ENCODE measurements at regions not wholly inside any gene's neighbourhood (a gene's known extent, or its start where the extent isn't known, plus 50 kb on each side); places are given as distances from the start of the nearest gene placed in this dataset.

- TF ChIP-seq MAFK (IDR thresholded peaks at IDR 0.05; ENCODE audit: low read depth, low read length) (no peak), CHD2 (IDR thresholded peaks at IDR 0.05; ENCODE audit: low read length) (peak; percentile 56; the same call in 1 of the 2 replicates), POU5F1 (IDR thresholded peaks at IDR 0.05; ENCODE audit: low read depth, low read length) (no peak), SP1 (IDR thresholded peaks at IDR 0.05; ENCODE audit: low read depth, low read length) (peak; percentile 84), ATF3 (IDR thresholded peaks at IDR 0.05; ENCODE audit: insufficient read depth, low read depth, low read length) (no peak), KDM4A (IDR thresholded peaks at IDR 0.05; ENCODE audit: low read depth, low read length, severe bottlenecking) (peak; percentile 94), HDAC6 (IDR thresholded peaks at IDR 0.05; ENCODE audit: low read depth, low read length) (no peak), RNF2 (IDR thresholded peaks at IDR 0.05; ENCODE audit: borderline replicate concordance, low read depth, low read length, missing control alignments, poor library complexity, severe bottlenecking) (no peak), CREB1 (IDR thresholded peaks at IDR 0.05) (no peak), TCF12 (IDR thresholded peaks at IDR 0.05; ENCODE audit: low read depth, low read length) (peak; percentile 91; the same call in 1 of the 2 replicates), PHF8 (conservative IDR thresholded peaks at IDR 0.05; ENCODE audit: low read depth, low read length) (no peak), SRF (IDR thresholded peaks at IDR 0.05; ENCODE audit: low read depth, low read length) (no peak), KDM1A (IDR thresholded peaks at IDR 0.05; ENCODE audit: borderline replicate concordance, low read length) (no peak), CTCF (IDR thresholded peaks at IDR 0.05; ENCODE audit: control extremely low read depth in 1 of 3, insufficient read depth in 1 of 3, low read depth in 1 of 3, low read length in 3 of 3) (no peak), EP300 (IDR thresholded peaks at IDR 0.05; ENCODE audit: borderline replicate concordance in 1 of 2, low read depth in 2 of 2, low read length in 2 of 2) (peak in 1 of 2 experiments; percentile 98; a peak in 2 of 3 replicates), TBP (IDR thresholded peaks at IDR 0.05; ENCODE audit: low read depth, low read length) (no peak), BACH1 (IDR thresholded peaks at IDR 0.05; ENCODE audit: low read length) (no peak), RBBP5 (IDR thresholded peaks at IDR 0.05; ENCODE audit: borderline replicate concordance, low read depth, low read length) (no peak), RAD21 (IDR thresholded peaks at IDR 0.05 in 1 of 2, conservative IDR thresholded peaks at IDR 0.05 in 1 of 2; ENCODE audit: low read depth in 2 of 2, low read length in 2 of 2) (no peak), POLR2AphosphoS5 (IDR thresholded peaks at IDR 0.05; ENCODE audit: low read depth, low read length) (peak; percentile 56), CTBP2 (IDR thresholded peaks at IDR 0.05; ENCODE audit: borderline replicate concordance, insufficient read depth, insufficient read length, low read length) (no peak), TAF1 (IDR thresholded peaks at IDR 0.05; ENCODE audit: low read depth, low read length) (0 out of 2 replicates have a peak, but pooled peaks have one; percentile 27), CBX5 (IDR thresholded peaks at IDR 0.05; ENCODE audit: low read depth, low read length) (no peak)
These were observed 542.3 kb upstream of the ROBO2 start (continued) for GRCh38 chr3:76497636-76498035.

All from H1 (cell line).